Pancreas (tissue), 10 donors: ENCODE measurements at regions not wholly inside any gene's neighbourhood (a gene's known extent, or its start where the extent isn't known, plus 50 kb on each side); places are given as distances from the start of the nearest gene placed in this dataset.

ENCODE experiments used
- ATAC-seq, 4 donors: fragments of 200-7000 bp; cut with Tn5 transposase; one replicate each; pipeline versions ENCODE4 v1.8.0 to v1.9.1; 2020; ENCODE audit warnings: mild to moderate bottlenecking in 4 of 4, moderate library complexity in 4 of 4
- DNase-seq, 6 donors: peaks; one replicate each; pipeline ENCODE4 v3.0.0-alpha.2; 2020
- FAIRE-seq: peaks from 2 replicates; lab custom pipeline; 2012; peaks lifted over from hg19 to GRCh38; lab: Jason Lieb, UNC
- H3K27ac ChIP-seq, 4 donors: fragments of 200-600 bp; sonication (generic); 1 replicate in 3 of 4; 2 replicates in 1 of 4; pipeline versions ENCODE4 v1.5.0 to v1.8.0; 2020
- H3K27me3 ChIP-seq, 4 donors: fragments of 200-600 bp; one replicate each; pipeline ENCODE4 v1.8.0; 2021
- H3K36me3 ChIP-seq, 3 donors: fragments of 200-600 bp; sonication (generic) in 1 of 3; one replicate each; pipeline versions ENCODE4 v1.5.0 to v1.8.0; 2020 to 2021
- H3K4me1 ChIP-seq, 3 donors: fragments of 200-600 bp; one replicate each; pipeline ENCODE4 v1.8.0; 2021
- H3K4me3 ChIP-seq, 4 donors: fragments of 200-600 bp; sonication (generic) in 2 of 4; one replicate each; pipeline versions ENCODE4 v1.5.0 to v1.8.0; 2020 to 2021
- H3K9me3 ChIP-seq, 4 donors: fragments of 200-600 bp; one replicate each; pipeline ENCODE4 v1.8.0; 2021
- CTCF ChIP-seq, 4 donors: fragments of 200-600 bp; sonication (generic) in 3 of 4; IDR thresholded peaks; one replicate each; pipeline versions ENCODE4 v1.5.0 to v1.8.0; 2021; ENCODE audit warnings: antibody characterized with exemption in 4 of 4
- WGBS, 2 donors: extraction: QIAGEN DNeasy Blood & Tissue Kit; methylation state at CpG; one replicate each; pipeline ENCODE4 v1.1.7; 2013; 5-methylcytosine and 5-hydroxymethylcytosine counted together
- intact Hi-C, 3 donors: fragments of 100-400 bp; cut with DNase I; formaldehyde crosslinking; loops; one replicate each; pipeline versions ENCODE4 v1.11.1 to v1.14.2; 2022
- donor health status: healthy with polysubstance abuse.
- donor health status: DM: no; HTN: no; CAD: no; lungs with moderate emphysema.
- donor health status: DM: no; HTN: no; CAD: no.
- donor health status: control.
- donor health status: control.
- donor health status: Bipolar disorder and iron deficiency.
- donor health status: DM: yes; HTN: yes; CAD: no.
- donor health status: DM: no; HTN: no; CAD: no.
- donor health status: DM: no; HTN: no; CAD: no.
- donor health status: DM: yes; HTN: yes; CAD: no.

- whole genome bisulfite sequencing, 2 donors, result 90 to 94% methylated on average over 13 of the region's 13 CpGs
- no peak for TF ChIP-seq CTCF (IDR thresholded peaks at IDR 0.05)
- Histone ChIP-seq H3K9me3 (no peaks in the 10 kb centered on the region), H3K4me1 (no peaks in the 10 kb centered on the region), H3K4me3 (no peak overlapping the region), H3K27me3 (no peaks in the 10 kb centered on the region), H3K27ac (no peak overlapping the region), H3K36me3 (no peaks in the 10 kb centered on the region)
- FAIRE-seq (no peak), DNase-seq (no peak), ATAC-seq (no peak)
- intact Hi-C loops, result loop anchor here in 1 of 3 donors (10.0 kb wide), 1 partner anchor 50 kb away; no protein-coding TSS in a partner anchor
These were observed 73.7 kb downstream of the TOMM20 start for GRCh38 chr1:235054936-235055335.

- intact Hi-C loops, result loop anchor here in 1 of 3 donors (10.0 kb wide), 1 partner anchor 50 kb away; no protein-coding TSS in a partner anchor
- Histone ChIP-seq H3K27me3 (no peaks in the 10 kb centered on the region), H3K4me1 (no peaks in the 10 kb centered on the region), H3K4me3 (no peak overlapping the region), H3K27ac (no peak overlapping the region), H3K9me3 (no peaks in the 10 kb centered on the region), H3K36me3 (no peaks in the 10 kb centered on the region)
- TF ChIP-seq CTCF (IDR thresholded peaks at IDR 0.05), result no peak
- WGBS, 2 donors, result 93 to 97% methylated on average over 11 of the region's 11 CpGs
- DNase-seq (no peak), ATAC-seq (no peak), FAIRE-seq (no peak)
These were observed 74.2 kb downstream of the TOMM20 start for GRCh38 chr1:235054466-235054865.

- H3K27ac ChIP-seq, result no peak overlapping the region
- intact Hi-C loops, result loop anchor here in 1 of 3 donors (10.0 kb wide), 1 partner anchor 48 kb away; no protein-coding TSS in a partner anchor
- 82 to 86% methylated on average over 12 of the region's 12 CpGs for WGBS, 2 donors
- ATAC-seq, result peak in 1 of 4 donors; percentile 42
- no peak for TF ChIP-seq CTCF (IDR thresholded peaks at IDR 0.05)
- no peaks in the 10 kb centered on the region for H3K27me3 ChIP-seq
- H3K9me3 ChIP-seq, result no peaks in the 10 kb centered on the region
- no peak for DNase-seq
- no peak overlapping the region for H3K4me3 ChIP-seq
- FAIRE-seq, result no peak
- H3K36me3 ChIP-seq, result no peaks in the 10 kb centered on the region
- H3K4me1 ChIP-seq, result no peaks in the 10 kb centered on the region
These were observed 76.3 kb downstream of the TOMM20 start for GRCh38 chr1:235052067-235053008.

GRCh38 chr1:235051521-235051920 lies 77.1 kb downstream of the TOMM20 start:
- ATAC-seq (peak in 2 of 4 donors; percentile 49 to 61), DNase-seq (peak in 2 of 6 donors; percentile 42 to 44), FAIRE-seq (no peak)
- Histone ChIP-seq H3K4me3 (no peak overlapping the region), H3K9me3 (no peaks in the 10 kb centered on the region), H3K4me1 (no peaks in the 10 kb centered on the region), H3K27me3 (no peaks in the 10 kb centered on the region), H3K27ac (peak overlapping the region in 2 of 4 donors; percentile 10 to 23), H3K36me3 (no peaks in the 10 kb centered on the region)
- intact Hi-C loops, result loop anchor here in 1 of 3 donors (10.0 kb wide), 1 partner anchor 47 kb away; no protein-coding TSS in a partner anchor
- 19 to 33% methylated on average over 3 of the region's 3 CpGs for WGBS, 2 donors
- no peak for TF ChIP-seq CTCF (IDR thresholded peaks at IDR 0.05)
